Spleen (tissue), 11 donors: ENCODE measurements at regions not wholly inside any gene's neighbourhood (a gene's known extent, or its start where the extent isn't known, plus 50 kb on each side); places are given as distances from the start of the nearest gene placed in this dataset.

ENCODE experiments used
- DNase-seq: peaks from one replicate; pipeline ENCODE4 v3.0.0-alpha.2; 2020
- H3K27ac ChIP-seq, 8 donors: fragments of 200-600 bp; sonication (generic) in 7 of 8; 1 replicate in 4 of 8; 2 replicates in 4 of 8; pipeline versions ENCODE4 v1.5.0 to v1.8.0; 2016 to 2021; ENCODE audit warnings: inconsistent platforms in 4 of 8, mild to moderate bottlenecking in 4 of 8, moderate library complexity in 1 of 8
- H3K27me3 ChIP-seq, 7 donors: fragments of 200-600 bp; sonication (generic) in 6 of 7; replicated peaks in 1 of 7; 1 replicate in 4 of 7; 2 replicates in 3 of 7; pipeline versions ENCODE4 v1.5.0 to v1.8.0; 2016 to 2021; ENCODE audit warnings: inconsistent platforms in 3 of 7, mild to moderate bottlenecking in 1 of 7
- H3K36me3 ChIP-seq, 6 donors: fragments of 200-600 bp; sonication (generic) in 5 of 6; 1 replicate in 4 of 6; 2 replicates in 2 of 6; pipeline versions ENCODE4 v1.5.0 to v1.8.0; 2016 to 2021; ENCODE audit warnings: inconsistent platforms in 2 of 6
- H3K4me1 ChIP-seq, 6 donors: fragments of 200-600 bp; sonication (generic) in 5 of 6; 1 replicate in 3 of 6; 2 replicates in 3 of 6; pipeline versions ENCODE4 v1.5.0 to v1.8.0; 2016 to 2021; ENCODE audit warnings: inconsistent platforms in 3 of 6
- H3K4me3 ChIP-seq, 8 donors: fragments of 200-600 bp; sonication (generic) in 7 of 8; 1 replicate in 4 of 8; 2 replicates in 4 of 8; pipeline versions ENCODE4 v1.5.0 to v1.8.0; 2016 to 2021; ENCODE audit warnings: inconsistent platforms in 4 of 8, mild to moderate bottlenecking in 4 of 8, moderate library complexity in 2 of 8
- H3K9me3 ChIP-seq, 8 donors: fragments of 200-600 bp; sonication (generic) in 7 of 8; 1 replicate in 4 of 8; 2 replicates in 4 of 8; pipeline versions ENCODE4 v1.5.0 to v1.8.0; 2016 to 2021; ENCODE audit warnings: inconsistent platforms in 4 of 8
- POLR2A ChIP-seq, 3 donors: fragments of 450-650 bp; IDR thresholded peaks; one replicate each; pipeline ENCODE4 v1.5.1; 2017; ENCODE audit warnings: antibody characterized with exemption in 3 of 3, mild to moderate bottlenecking in 1 of 3
- POLR2AphosphoS5 ChIP-seq, 3 donors: sonication (generic); formaldehyde crosslinking; IDR thresholded peaks; one replicate each; pipeline ENCODE4 v1.5.1; 2017; ENCODE audit warnings: antibody characterized with exemption in 3 of 3
- WGBS, 5 donors: extraction: QIAGEN DNeasy Blood & Tissue Kit in 3 of 5; methylation state at CpG; one replicate each; pipeline versions ENCODE4 v1.1.5 to v1.1.7; 2013 to 2018; 5-methylcytosine and 5-hydroxymethylcytosine counted together
- intact Hi-C: fragments of 100-400 bp; cut with DNase I; formaldehyde crosslinking; loops from one replicate; pipeline ENCODE4 v1.15.0; 2023; ENCODE audit warnings: low total_unique reads
- TF ChIP-seq, protein P1 (sequence below), 11 experiments: fragments of 200-600 bp in 7 of 11; fragments of 450-650 bp in 4 of 11; sonication (generic) in 4 of 11; IDR thresholded peaks in 8 of 11; conservative IDR thresholded peaks in 3 of 11; 1 replicate in 7 of 11; 2 replicates in 4 of 11; pipeline versions ENCODE4 v1.4.0 to v1.8.0; 2016 to 2021; ENCODE audit warnings: antibody characterized with exemption in 11 of 11, inconsistent platforms in 4 of 11, mild to moderate bottlenecking in 1 of 11
- donor health status: healthy with polysubstance abuse.
- donor health status: DM: no; HTN: no; CAD: no; lungs with moderate emphysema.
- donor health status: DM: no; HTN: no; CAD: no.
- donor health status: Bipolar disorder and iron deficiency.
- donor health status: healthy.
- donor health status: DM: no; HTN: no; CAD: no.
- donor health status: DM: yes; HTN: yes; CAD: no.

DNA sequence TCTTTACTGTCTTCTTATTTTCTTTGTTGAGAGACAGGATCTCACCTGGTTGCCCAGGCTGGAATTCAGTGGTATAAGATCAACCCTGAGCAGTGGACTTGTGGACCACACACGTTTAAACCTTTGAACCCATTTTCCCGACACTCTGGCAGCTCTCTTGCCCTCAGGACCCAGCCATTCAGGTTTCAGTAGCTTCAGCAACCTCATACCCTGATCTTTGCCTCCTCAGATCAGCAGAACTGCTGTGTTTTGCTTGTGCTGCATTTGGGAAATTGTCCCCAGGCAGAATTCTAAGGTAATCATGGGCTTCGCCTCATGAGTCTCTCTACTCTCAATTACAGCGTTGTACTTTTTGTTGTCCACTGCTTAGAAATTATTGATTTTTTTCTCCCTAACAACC lies 317.6 kb upstream of the KIAA1217 start:
- intact Hi-C loops: no loop called here
- TF ChIP-seq POLR2AphosphoS5 (IDR thresholded peaks at IDR 0.05): no peak
- TF ChIP-seq, protein P1, sequence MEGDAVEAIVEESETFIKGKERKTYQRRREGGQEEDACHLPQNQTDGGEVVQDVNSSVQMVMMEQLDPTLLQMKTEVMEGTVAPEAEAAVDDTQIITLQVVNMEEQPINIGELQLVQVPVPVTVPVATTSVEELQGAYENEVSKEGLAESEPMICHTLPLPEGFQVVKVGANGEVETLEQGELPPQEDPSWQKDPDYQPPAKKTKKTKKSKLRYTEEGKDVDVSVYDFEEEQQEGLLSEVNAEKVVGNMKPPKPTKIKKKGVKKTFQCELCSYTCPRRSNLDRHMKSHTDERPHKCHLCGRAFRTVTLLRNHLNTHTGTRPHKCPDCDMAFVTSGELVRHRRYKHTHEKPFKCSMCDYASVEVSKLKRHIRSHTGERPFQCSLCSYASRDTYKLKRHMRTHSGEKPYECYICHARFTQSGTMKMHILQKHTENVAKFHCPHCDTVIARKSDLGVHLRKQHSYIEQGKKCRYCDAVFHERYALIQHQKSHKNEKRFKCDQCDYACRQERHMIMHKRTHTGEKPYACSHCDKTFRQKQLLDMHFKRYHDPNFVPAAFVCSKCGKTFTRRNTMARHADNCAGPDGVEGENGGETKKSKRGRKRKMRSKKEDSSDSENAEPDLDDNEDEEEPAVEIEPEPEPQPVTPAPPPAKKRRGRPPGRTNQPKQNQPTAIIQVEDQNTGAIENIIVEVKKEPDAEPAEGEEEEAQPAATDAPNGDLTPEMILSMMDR (IDR thresholded peaks at IDR 0.05 in 8 of 11, conservative IDR thresholded peaks at IDR 0.05 in 3 of 11): no peak
- no peak for TF ChIP-seq POLR2A (IDR thresholded peaks at IDR 0.05)
- DNase-seq: no peak
- H3K4me1 ChIP-seq: no peaks in the 10 kb centered on the region
- no peaks in the 10 kb centered on the region for H3K36me3 ChIP-seq
- H3K9me3 ChIP-seq: peaks cover 0 to 5% (median 0%) of the 10 kb centered on the region in 8 donors
- no peaks in the 10 kb centered on the region for H3K27me3 ChIP-seq
- H3K27ac ChIP-seq: no peak overlapping the region
- H3K4me3 ChIP-seq: no peak overlapping the region
- WGBS, 5 donors: 80 to 92% (median 86%) methylated on average over 4 of the region's 4 CpGs

DNA sequence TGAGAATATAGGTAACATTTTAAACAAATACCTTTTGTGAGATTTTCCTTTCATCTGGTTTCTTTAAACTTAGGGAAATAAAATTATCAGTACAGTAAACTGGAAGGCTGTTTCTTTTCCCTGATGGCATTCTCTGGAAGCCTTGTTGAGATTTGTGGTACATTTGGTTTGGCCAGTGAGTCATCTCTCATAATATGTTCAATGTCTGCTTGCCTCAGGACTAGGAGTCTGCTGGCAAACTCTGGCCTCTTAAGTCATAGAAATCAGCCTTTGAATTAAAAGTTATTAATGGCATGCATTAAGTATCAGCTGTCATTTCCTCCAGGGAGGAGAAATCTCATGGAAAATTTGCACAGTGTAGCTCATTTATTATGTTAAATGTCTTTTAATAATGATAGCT lies 316.6 kb upstream of the KIAA1217 start:
- H3K4me1 ChIP-seq: no peaks in the 10 kb centered on the region
- peaks cover 0 to 5% (median 0%) of the 10 kb centered on the region in 8 donors for H3K9me3 ChIP-seq
- H3K4me3 ChIP-seq: no peak overlapping the region
- H3K27ac ChIP-seq: no peak overlapping the region
- TF ChIP-seq POLR2A (IDR thresholded peaks at IDR 0.05) (no peak), POLR2AphosphoS5 (IDR thresholded peaks at IDR 0.05) (no peak)
- TF ChIP-seq, protein P1 (IDR thresholded peaks at IDR 0.05 in 8 of 11, conservative IDR thresholded peaks at IDR 0.05 in 3 of 11): no peak
- no peak for DNase-seq
- no peaks in the 10 kb centered on the region for H3K36me3 ChIP-seq
- no peaks in the 10 kb centered on the region for H3K27me3 ChIP-seq
- intact Hi-C loops: no loop called here

DNA sequence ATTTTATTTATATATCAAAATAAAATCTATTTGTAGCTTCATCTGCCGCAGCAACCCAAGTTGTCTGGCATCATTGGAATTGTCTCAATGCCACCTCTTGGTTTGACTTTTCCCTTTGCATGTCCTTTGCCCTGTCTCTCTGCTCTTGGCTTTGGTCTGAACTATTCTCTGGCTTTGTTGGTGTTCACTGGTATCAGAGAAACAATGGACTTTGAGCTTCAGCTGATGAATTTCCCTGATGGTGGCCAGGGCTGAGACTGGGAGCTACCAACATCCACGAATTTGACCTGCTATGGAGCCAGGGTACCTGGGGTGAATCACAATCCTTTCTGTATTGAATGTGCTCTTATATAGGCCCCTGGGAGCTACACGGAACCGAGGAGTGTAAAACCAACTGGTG lies 311.7 kb upstream of the KIAA1217 start:
- Histone ChIP-seq H3K4me3 (no peak overlapping the region), H3K27ac (no peak overlapping the region), H3K27me3 (no peaks in the 10 kb centered on the region), H3K9me3 (peaks cover 0 to 5% (median 0%) of the 10 kb centered on the region in 8 donors), H3K36me3 (no peaks in the 10 kb centered on the region), H3K4me1 (no peaks in the 10 kb centered on the region)
- intact Hi-C loops: no loop called here
- TF ChIP-seq, protein P1 (IDR thresholded peaks at IDR 0.05 in 8 of 11, conservative IDR thresholded peaks at IDR 0.05 in 3 of 11): no peak
- TF ChIP-seq POLR2A (IDR thresholded peaks at IDR 0.05): no peak
- DNase-seq: no peak
- 81 to 89% (median 87%) methylated on average over 4 of the region's 4 CpGs for WGBS, 5 donors

DNA sequence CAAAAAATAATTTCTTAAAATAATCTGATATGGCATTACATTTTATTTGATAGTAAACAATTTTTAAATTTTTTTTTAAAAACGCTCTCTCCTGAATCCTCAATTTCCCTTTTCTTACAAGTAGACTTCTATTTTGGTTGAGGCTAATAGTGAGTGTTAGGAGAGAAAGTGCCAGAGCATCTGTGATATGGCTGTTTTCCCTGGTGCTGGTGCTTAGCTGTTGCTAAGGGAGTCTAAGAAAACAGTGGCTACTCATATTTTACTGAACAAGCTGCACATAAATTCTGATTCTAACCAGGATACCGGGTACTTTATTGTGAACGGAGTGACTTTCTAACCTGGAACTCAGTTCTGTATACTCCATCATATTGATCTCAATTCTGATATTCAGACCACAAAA lies 311.1 kb upstream of the KIAA1217 start:
- Histone ChIP-seq H3K27me3 (no peaks in the 10 kb centered on the region), H3K4me3 (no peak overlapping the region), H3K4me1 (no peaks in the 10 kb centered on the region), H3K27ac (no peak overlapping the region), H3K9me3 (peaks cover 0 to 7% (median 0%) of the 10 kb centered on the region in 8 donors), H3K36me3 (no peaks in the 10 kb centered on the region)
- intact Hi-C loops: no loop called here
- 85 to 95% (median 91%) methylated on average over 3 of the region's 3 CpGs for WGBS, 5 donors
- DNase-seq: no peak
- TF ChIP-seq, protein P1 (IDR thresholded peaks at IDR 0.05 in 8 of 11, conservative IDR thresholded peaks at IDR 0.05 in 3 of 11): no peak
- TF ChIP-seq POLR2A (IDR thresholded peaks at IDR 0.05): no peak
- no peak for TF ChIP-seq POLR2AphosphoS5 (IDR thresholded peaks at IDR 0.05)
